Nephron progenitor cell (in vitro differentiated cells): ENCODE measurements at regions not wholly inside any gene's neighbourhood (a gene's known extent, or its start where the extent isn't known, plus 50 kb on each side); places are given as distances from the start of the nearest gene placed in this dataset.

Experiments used
- DNase-seq: peaks from one replicate; pipeline ENCODE4 v3.0.0; 2021
- H3K27ac Mint-ChIP-seq: 2 replicates; pipeline ENCODE4 v1.8.0; 2021; ENCODE audit warnings: mild to moderate bottlenecking, moderate library complexity, mixed read lengths
- H3K27me3 Mint-ChIP-seq: 2 replicates; pipeline ENCODE4 v1.8.0; 2021; ENCODE audit warnings: mild to moderate bottlenecking, low read depth, mixed read lengths; ENCODE audit not compliant: poor library complexity
- H3K36me3 Mint-ChIP-seq: 2 replicates; pipeline ENCODE4 v1.8.0; 2021; ENCODE audit warnings: low read depth, mixed read lengths
- H3K4me1 Mint-ChIP-seq: 2 replicates; pipeline ENCODE4 v1.8.0; 2021; ENCODE audit warnings: mixed read lengths
- H3K4me3 Mint-ChIP-seq: 2 replicates; pipeline ENCODE4 v1.8.0; 2021; ENCODE audit warnings: mild to moderate bottlenecking, moderate library complexity, mixed read lengths
- H3K9me3 Mint-ChIP-seq: 2 replicates; pipeline ENCODE4 v1.8.0; 2021; ENCODE audit warnings: mild to moderate bottlenecking, moderate library complexity, mixed read lengths
- CTCF ChIP-seq: fragments of 200-600 bp; sonication (generic); IDR thresholded peaks from 2 replicates; pipeline ENCODE4 v1.5.0; 2021; ENCODE audit warnings: antibody characterized with exemption

GRCh38 chr6:163839296-163839695 is 424.8 kb downstream of the QKI start:
- peaks cover 41% of the 10 kb centered on the region for H3K4me1 Mint-ChIP-seq
- TF ChIP-seq CTCF: no peak
- H3K4me3 Mint-ChIP-seq: no peak overlapping the region
- H3K9me3 Mint-ChIP-seq: peaks cover 31% of the 10 kb centered on the region
- H3K36me3 Mint-ChIP-seq: peaks cover 8% of the 10 kb centered on the region
- H3K27me3 Mint-ChIP-seq: peaks cover 78% of the 10 kb centered on the region
- DNase-seq: no peak
- no peak overlapping the region for H3K27ac Mint-ChIP-seq

- peaks cover 41% of the 10 kb centered on the region for H3K4me1 Mint-ChIP-seq
- H3K9me3 Mint-ChIP-seq: peaks cover 27% of the 10 kb centered on the region
- peak; percentile 68 for DNase-seq
- peaks cover 8% of the 10 kb centered on the region for H3K36me3 Mint-ChIP-seq
- H3K4me3 Mint-ChIP-seq: peak overlapping the region; percentile 65
- no peak for TF ChIP-seq CTCF
- H3K27ac Mint-ChIP-seq: no peak overlapping the region
- peaks cover 75% of the 10 kb centered on the region for H3K27me3 Mint-ChIP-seq
Observed at GRCh38 chr6:163837691-163838431, 423.3 kb downstream of the QKI start.

DNA sequence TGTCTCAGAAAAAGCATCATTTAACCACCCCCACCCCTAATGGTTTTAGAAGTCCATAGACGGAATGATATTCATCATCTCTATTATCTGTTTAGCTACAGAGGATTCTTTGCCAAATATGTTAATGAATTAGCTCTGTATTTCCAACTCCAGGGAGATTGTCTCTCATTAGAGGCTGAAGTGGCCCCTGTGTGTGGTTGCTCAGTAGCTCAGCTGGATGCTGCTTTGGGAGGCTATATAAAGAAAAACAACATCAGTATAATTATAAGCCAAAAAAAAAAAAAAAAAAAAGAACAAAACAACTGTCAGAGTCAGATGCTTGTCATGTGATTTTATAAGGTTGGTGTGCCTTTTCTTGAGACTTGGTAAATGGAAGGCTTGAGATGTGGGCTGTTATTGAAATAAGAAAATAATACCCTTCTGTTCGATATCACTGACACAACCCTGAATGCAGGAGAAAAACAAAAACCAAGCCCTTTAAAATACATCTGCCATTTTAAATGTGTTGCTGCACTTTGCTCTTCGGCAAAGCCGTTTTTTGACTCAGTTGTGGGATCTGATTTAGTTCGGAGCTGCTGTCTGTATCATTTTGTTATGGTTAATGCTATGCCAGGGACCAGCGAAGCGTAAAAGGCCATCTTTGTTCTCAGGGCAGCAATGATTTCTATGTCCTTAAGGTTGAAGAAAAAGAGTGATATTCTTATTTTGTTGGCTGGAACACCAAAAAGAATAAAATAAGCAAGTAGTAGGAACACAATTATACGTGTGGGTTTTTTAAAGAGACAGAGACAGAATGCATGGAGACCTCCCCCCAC is 422.6 kb downstream of the QKI start:
- peak overlapping the region; percentile 65 for H3K4me3 Mint-ChIP-seq
- peaks cover 25% of the 10 kb centered on the region for H3K9me3 Mint-ChIP-seq
- peaks cover 41% of the 10 kb centered on the region for H3K4me1 Mint-ChIP-seq
- H3K36me3 Mint-ChIP-seq: peaks cover 4% of the 10 kb centered on the region
- peaks cover 74% of the 10 kb centered on the region for H3K27me3 Mint-ChIP-seq
- no peak overlapping the region for H3K27ac Mint-ChIP-seq
- no peak for TF ChIP-seq CTCF
- no peak for DNase-seq

DNA sequence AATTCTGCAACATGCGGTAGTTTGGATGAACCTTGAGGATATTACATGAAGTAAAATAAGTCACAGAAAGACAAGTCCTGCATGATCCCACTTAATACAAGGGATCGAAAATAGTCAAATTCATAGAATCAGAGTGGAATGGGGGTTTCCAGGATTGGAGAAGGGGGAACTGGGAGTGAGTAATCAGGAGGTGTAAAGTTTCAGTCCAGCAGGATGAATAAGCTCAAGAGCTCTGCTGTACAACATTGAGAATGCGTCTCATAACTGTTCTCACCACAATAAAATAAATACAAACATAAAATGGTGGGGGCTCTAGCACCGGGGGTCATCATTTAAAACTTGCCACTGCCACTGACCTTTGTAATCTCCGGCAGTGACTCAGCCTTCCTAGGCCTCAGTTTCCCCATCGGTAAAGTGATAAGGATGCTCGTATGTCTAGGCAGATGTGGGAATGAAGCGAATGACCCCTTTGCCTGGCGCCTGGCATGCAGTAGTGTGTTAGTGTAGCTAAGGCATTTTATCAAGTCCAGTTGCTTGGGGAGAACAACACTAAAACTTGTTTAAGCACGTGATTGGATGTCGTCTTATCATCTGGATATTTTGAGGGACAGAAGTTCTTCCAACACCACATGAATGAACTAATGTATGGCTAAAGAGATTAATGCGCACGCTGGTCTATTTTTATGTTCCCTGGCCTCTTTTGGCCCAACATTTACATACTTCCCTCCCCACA is 421.1 kb downstream of the QKI start:
- no peak overlapping the region for H3K27ac Mint-ChIP-seq
- H3K9me3 Mint-ChIP-seq: peaks cover 24% of the 10 kb centered on the region
- peaks cover 76% of the 10 kb centered on the region for H3K27me3 Mint-ChIP-seq
- no peak for DNase-seq
- no peak for TF ChIP-seq CTCF
- H3K4me1 Mint-ChIP-seq: peaks cover 41% of the 10 kb centered on the region
- H3K4me3 Mint-ChIP-seq: no peak overlapping the region
- no peaks in the 10 kb centered on the region for H3K36me3 Mint-ChIP-seq

DNA sequence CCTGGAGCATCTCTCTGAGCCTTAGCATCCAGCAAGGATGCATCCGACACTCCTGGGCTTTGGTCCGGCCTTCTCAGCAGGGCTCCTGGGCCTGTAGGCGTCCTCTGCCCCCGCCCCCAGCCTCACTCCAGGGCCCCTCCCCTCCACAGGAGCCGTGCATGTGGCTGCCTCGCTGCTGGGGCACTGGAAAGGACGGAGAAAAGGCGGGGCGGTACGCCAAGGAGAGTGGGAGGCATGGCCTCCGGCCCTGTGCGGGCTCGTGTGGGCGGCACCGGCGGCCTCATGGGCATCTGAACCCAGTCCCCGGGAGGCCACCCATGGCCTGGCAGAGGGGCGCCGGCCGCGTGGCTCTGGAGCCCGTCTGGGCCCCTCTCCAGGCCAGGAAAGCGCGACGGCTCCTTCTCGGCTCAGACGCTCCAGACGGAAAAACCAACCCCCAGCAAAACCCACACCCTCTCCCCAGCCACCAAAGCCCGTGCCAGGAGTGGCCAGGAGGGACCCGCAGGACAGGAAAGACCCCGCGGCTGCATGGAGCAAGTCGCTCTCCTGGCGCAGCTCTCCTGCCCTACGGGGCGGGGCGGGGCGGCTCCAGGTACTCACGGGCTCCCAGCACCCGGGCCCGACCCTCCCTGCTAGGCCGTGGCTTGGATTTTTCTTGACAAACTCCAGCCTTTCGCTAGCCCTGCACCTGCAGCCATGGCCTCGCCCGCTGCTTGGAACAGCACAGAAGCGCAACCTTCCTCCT is 419.9 kb downstream of the QKI start:
- TF ChIP-seq CTCF: no peak
- Mint-ChIP-seq H3K27ac (no peak overlapping the region), H3K27me3 (peaks cover 74% of the 10 kb centered on the region), H3K4me1 (peaks cover 38% of the 10 kb centered on the region), H3K36me3 (no peaks in the 10 kb centered on the region), H3K9me3 (peaks cover 19% of the 10 kb centered on the region), H3K4me3 (no peak overlapping the region)
- no peak for DNase-seq
